Body of pancreas (tissue), 4 donors: ENCODE measurements at regions not wholly inside any gene's neighbourhood (a gene's known extent, or its start where the extent isn't known, plus 50 kb on each side); places are given as distances from the start of the nearest gene placed in this dataset.

Experiments
- POLR2A ChIP-seq, 3 donors: fragments of 450-650 bp; IDR thresholded peaks; one replicate each; pipeline ENCODE4 v1.6.1; 2016; ENCODE audit warnings: antibody characterized with exemption in 3 of 3, mild to moderate bottlenecking in 2 of 3
- TF ChIP-seq, protein P1 (sequence below), 7 experiments: fragments of 450-650 bp in 4 of 7; fragments of 200-600 bp in 3 of 7; sonication (generic) in 3 of 7; IDR thresholded peaks; one replicate each; pipeline ENCODE4 v1.5.1; 2016 to 2019; ENCODE audit warnings: antibody characterized with exemption in 7 of 7

DNA sequence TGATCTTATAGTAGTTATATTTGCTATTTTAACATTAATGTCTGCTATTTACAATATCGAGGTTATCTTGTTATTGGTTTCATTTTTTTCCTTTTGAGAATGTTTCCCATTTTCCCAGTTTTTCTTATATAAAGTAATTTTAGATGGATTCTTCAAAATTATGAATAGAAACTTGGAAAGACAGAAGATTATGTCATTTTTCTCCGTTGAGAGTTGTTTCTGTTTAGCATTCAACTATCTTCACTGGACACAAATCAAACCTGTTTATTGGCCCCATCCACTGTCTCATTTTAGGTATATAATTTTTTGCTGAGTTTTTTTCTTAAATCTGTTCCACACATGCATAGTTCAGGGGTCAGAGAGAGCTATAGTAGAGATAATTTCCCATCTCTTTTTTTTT, 1430.9 kb upstream of the MIR17HG start:
- TF ChIP-seq, protein P1, sequence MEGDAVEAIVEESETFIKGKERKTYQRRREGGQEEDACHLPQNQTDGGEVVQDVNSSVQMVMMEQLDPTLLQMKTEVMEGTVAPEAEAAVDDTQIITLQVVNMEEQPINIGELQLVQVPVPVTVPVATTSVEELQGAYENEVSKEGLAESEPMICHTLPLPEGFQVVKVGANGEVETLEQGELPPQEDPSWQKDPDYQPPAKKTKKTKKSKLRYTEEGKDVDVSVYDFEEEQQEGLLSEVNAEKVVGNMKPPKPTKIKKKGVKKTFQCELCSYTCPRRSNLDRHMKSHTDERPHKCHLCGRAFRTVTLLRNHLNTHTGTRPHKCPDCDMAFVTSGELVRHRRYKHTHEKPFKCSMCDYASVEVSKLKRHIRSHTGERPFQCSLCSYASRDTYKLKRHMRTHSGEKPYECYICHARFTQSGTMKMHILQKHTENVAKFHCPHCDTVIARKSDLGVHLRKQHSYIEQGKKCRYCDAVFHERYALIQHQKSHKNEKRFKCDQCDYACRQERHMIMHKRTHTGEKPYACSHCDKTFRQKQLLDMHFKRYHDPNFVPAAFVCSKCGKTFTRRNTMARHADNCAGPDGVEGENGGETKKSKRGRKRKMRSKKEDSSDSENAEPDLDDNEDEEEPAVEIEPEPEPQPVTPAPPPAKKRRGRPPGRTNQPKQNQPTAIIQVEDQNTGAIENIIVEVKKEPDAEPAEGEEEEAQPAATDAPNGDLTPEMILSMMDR (IDR thresholded peaks at IDR 0.05) = no peak
- TF ChIP-seq POLR2A (IDR thresholded peaks at IDR 0.05) = no peak
